Right atrium auricular region (tissue), 2 donors: ENCODE measurements at regions not wholly inside any gene's neighbourhood (a gene's known extent, or its start where the extent isn't known, plus 50 kb on each side); places are given as distances from the start of the nearest gene placed in this dataset.

ENCODE experiments used
- DNase-seq: peaks from one replicate; pipeline ENCODE4 v3.0.0-alpha.2; 2019; ENCODE audit warnings: low spot score
- H3K27ac ChIP-seq, 2 donors: fragments of 200-600 bp; sonication (generic); 1 replicate in 1 of 2; 2 replicates in 1 of 2; pipeline ENCODE4 v1.5.1; 2016 to 2019
- H3K27me3 ChIP-seq, 2 donors: fragments of 200-600 bp; sonication (generic); one replicate each; pipeline versions ENCODE4 v1.5.1 to v1.6.0; 2017 to 2019
- H3K36me3 ChIP-seq: fragments of 200-600 bp; sonication (generic); one replicate; pipeline ENCODE4 v1.5.1; 2016
- H3K4me1 ChIP-seq, 2 donors: fragments of 200-600 bp; sonication (generic); one replicate each; pipeline versions ENCODE4 v1.5.1 to v1.6.0; 2017 to 2019
- H3K4me3 ChIP-seq, 2 donors: fragments of 200-600 bp; sonication (generic); 1 replicate in 1 of 2; 2 replicates in 1 of 2; pipeline ENCODE4 v1.5.1; 2017 to 2019; ENCODE audit warnings: mild to moderate bottlenecking in 1 of 2, moderate library complexity in 1 of 2
- H3K9me3 ChIP-seq, 2 donors: fragments of 200-600 bp; sonication (generic); one replicate each; pipeline ENCODE4 v1.5.1; 2019
- CTCF ChIP-seq, 2 donors: fragments of 200-600 bp; sonication (generic); IDR thresholded peaks; one replicate each; pipeline ENCODE4 v1.5.1; 2019; ENCODE audit warnings: antibody characterized with exemption in 2 of 2

DNA sequence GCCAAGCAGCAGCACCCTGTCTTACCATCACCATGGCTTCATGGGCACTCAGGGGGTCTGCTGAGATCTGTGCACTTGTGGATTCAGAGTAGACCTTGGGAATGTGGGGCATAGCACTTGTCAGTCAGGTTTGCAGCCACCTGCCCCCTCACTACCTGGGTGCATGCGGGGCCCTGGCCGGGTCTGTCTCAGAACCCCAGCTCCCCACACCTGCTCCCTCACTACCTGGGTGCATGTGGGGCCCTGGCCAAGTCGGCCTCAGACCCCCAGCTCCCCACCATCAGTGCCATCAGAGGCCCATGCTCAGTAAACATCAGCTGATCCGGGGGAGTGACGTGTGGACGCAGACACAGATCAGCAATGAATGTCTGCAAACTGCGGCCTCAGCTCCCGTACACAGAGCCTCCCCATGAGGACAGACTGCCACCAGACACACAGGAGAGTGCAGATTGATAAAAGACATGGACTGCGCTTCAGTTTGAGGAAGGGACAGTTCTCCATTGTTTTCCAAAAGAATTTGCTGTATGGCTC, 205.1 kb downstream of the GLI2 start:
- H3K4me1 ChIP-seq = peaks cover 0 to 45% of the 10 kb centered on the region in 2 donors
- no peak overlapping the region for H3K27ac ChIP-seq
- H3K9me3 ChIP-seq = no peaks in the 10 kb centered on the region

DNA sequence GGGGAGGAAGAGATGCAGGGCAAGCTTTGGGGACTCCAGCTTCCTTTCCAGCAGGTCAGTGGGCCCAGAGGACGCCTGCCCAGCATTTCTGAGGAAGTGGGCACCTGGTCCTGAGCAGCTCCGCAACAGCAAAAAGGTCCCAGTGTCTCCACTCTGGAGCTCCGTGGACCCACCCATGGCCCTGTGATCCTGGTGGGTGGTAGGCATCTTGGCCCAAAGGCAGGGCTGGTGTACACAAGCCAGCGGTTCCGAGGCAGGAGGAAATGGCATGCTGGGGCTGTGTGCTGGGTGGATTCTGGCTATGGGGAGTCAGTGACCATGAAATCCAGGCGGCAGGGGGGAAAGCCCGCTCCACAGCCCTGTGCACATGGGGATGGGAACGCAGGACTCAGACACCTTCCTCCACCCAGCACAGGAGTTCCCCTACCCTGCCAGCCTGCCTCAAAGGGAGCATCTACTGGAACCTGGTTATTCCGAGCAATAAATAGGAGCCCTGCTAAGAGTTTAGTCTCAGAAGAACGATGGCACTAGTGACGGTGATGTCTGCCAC, 206.0 kb downstream of the GLI2 start:
- no peak for DNase-seq
- TF ChIP-seq CTCF (IDR thresholded peaks at IDR 0.05) = no peak
- Histone ChIP-seq H3K27ac (no peak overlapping the region), H3K4me3 (no peak overlapping the region), H3K27me3 (no peaks in the 10 kb centered on the region), H3K9me3 (no peaks in the 10 kb centered on the region), H3K4me1 (peaks cover 0 to 38% of the 10 kb centered on the region in 2 donors), H3K36me3 (no peaks in the 10 kb centered on the region)

More for the DNA sequence above, 205.1 kb downstream of the GLI2 start:
- H3K27me3 ChIP-seq = no peaks in the 10 kb centered on the region
- H3K4me3 ChIP-seq = no peak overlapping the region
- no peaks in the 10 kb centered on the region for H3K36me3 ChIP-seq
- DNase-seq = no peak
- no peak for TF ChIP-seq CTCF (IDR thresholded peaks at IDR 0.05)

DNA sequence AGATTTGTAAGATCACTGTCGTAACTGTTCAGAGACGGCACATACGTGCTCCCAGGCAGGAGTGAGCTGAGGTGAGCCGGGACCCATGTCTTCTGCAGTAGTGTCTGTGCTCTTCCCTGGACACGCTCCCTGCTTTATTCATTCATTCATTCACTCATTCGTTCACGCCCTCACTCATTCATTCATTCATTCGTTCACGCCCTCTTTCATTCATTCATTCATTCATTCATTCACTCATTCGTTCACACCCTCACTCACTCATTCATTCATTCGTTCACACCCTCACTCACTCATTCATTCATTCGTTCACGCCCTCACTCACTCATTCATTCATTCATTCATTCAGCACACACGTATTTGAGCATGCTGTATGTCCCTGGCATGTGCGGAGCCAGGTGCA, 207.0 kb downstream of the GLI2 start:
- Histone ChIP-seq H3K4me1 (peaks cover 0 to 28% of the 10 kb centered on the region in 2 donors), H3K9me3 (no peaks in the 10 kb centered on the region), H3K4me3 (no peak overlapping the region), H3K27ac (no peak overlapping the region), H3K36me3 (no peaks in the 10 kb centered on the region), H3K27me3 (no peaks in the 10 kb centered on the region)
- DNase-seq = no peak
- TF ChIP-seq CTCF (IDR thresholded peaks at IDR 0.05) = no peak

DNA sequence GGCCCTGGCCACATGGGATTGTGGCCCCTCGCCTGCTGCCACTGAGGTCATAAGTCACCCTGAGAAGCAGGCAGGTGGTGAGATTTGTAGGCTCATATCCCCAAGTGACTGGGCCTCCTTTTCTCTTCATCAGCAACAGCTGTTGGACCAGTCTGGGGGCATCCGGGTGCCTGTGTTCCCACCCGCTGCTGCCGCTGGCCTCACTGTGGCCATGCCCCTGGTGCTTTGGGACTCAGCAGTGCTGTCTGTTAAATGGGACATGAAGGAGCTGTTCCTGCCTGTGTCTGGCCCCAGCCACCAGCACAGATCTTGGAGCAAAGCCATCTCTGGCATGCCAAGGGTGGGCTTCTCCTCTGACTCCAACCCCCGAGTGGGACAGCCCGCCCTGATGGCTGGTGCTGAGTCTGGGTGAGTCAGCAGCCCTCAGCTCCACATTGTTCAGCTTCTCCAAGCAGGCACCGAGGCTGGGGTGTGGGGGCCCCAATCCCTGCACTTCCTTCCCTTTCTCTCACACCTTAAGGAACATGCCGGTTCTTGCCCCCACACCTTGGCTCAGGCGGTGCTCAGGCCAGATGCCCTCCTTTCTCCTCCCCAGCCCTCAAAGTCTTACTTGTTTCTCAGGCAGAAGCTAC, 207.9 kb downstream of the GLI2 start:
- TF ChIP-seq CTCF (IDR thresholded peaks at IDR 0.05) = no peak
- no peaks in the 10 kb centered on the region for H3K9me3 ChIP-seq
- peaks cover 0 to 19% of the 10 kb centered on the region in 2 donors for H3K4me1 ChIP-seq
- H3K4me3 ChIP-seq = no peak overlapping the region
- no peak overlapping the region for H3K27ac ChIP-seq
- DNase-seq = no peak
- no peaks in the 10 kb centered on the region for H3K27me3 ChIP-seq
- no peaks in the 10 kb centered on the region for H3K36me3 ChIP-seq

DNA sequence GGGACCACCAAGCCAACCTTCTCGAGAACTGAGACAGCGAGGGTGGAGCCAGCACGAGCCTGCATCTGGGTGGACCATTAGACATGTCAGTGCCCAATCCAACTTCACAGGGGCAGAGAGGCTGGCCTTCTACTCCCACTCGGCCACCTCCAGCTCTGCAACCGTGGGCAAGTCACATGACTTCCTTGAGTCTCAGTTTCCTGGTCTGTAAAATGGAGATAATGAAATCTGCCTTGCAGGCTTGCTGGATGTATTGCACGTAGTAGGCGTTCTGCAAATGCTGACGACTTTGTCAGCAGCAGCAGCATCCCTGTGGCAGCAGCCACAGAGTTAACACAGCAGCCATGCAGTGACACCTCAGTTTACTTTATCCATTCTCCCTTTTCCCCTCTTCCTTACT, 208.9 kb downstream of the GLI2 start:
- no peak overlapping the region for H3K4me3 ChIP-seq
- H3K27me3 ChIP-seq = no peaks in the 10 kb centered on the region
- no peak for TF ChIP-seq CTCF (IDR thresholded peaks at IDR 0.05)
- no peaks in the 10 kb centered on the region for H3K9me3 ChIP-seq
- H3K4me1 ChIP-seq = peaks cover 0 to 8% of the 10 kb centered on the region in 2 donors
- H3K36me3 ChIP-seq = no peaks in the 10 kb centered on the region
- no peak overlapping the region for H3K27ac ChIP-seq
- no peak for DNase-seq
